ENCODE measurements at regions not wholly inside any gene's neighbourhood (a gene's known extent, or its start where the extent isn't known, plus 50 kb on each side); places are given as distances from the start of the nearest gene placed in this dataset.

DNA sequence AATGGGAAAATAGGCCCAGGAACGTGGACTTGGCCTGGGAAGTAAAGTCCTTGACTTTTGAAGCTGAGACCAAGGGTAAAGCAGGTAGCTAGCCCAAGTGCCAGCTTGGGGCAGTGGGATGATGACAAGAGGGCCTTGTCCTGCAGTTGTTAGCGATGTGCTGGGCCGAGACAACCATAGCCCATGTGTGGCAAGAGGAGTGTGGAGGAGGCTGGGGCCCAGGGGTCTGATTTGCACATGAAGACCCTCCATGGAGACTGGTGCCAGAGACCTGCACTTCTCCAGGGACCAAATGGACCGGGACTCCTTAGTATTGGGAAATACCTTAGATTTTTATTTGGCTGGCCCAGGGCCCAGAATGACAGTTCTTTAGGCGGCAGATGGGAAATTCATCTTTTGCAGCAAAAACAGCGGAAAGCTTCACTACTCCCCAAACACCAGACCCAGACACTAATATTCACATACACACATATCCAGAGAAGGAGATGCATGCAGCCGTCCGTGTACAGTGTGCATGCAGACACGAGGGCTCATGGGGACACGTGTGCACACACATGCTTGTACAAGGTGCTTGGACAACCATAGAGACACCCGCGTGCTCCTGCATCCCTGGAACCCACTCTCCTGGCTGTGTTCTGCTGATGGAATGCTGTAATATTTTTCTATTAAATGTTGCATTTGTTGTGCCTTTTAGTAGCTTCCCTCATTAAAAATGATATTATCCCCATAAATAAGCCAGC lies 78.1 kb upstream of the CSF3R start (continued):
- TF ChIP-seq RNF2 (IDR thresholded peaks at IDR 0.05; ENCODE audit: borderline replicate concordance, low read depth, low read length, missing control alignments, poor library complexity, severe bottlenecking) (no peak), NANOG (IDR thresholded peaks at IDR 0.05; ENCODE audit: insufficient read depth, low read depth, low read length, poor library complexity, severe bottlenecking) (no peak), HDAC6 (IDR thresholded peaks at IDR 0.05; ENCODE audit: low read depth, low read length) (no peak), JUND (IDR thresholded peaks at IDR 0.05; ENCODE audit: low read length) (no peak), ZNF274 (IDR thresholded peaks at IDR 0.05; ENCODE audit: borderline replicate concordance, extremely low read depth, low read length) (no peak), CREB1 (IDR thresholded peaks at IDR 0.05) (no peak), SIRT6 (IDR thresholded peaks at IDR 0.05; ENCODE audit: low read length) (no peak)

Measured in H1 (cell line).